22Rv1 (cell line): ENCODE measurements at regions not wholly inside any gene's neighbourhood (a gene's known extent, or its start where the extent isn't known, plus 50 kb on each side); places are given as distances from the start of the nearest gene placed in this dataset.

ENCODE experiments used
- CTCF ChIP-seq: fragments of 450-650 bp; IDR thresholded peaks from 2 replicates; pipeline ENCODE4 v1.5.1; 2017; ENCODE audit warnings: mild to moderate bottlenecking
- ZFX ChIP-seq: fragments of 450-650 bp; IDR thresholded peaks from 2 replicates; pipeline ENCODE4 v1.6.1; 2017; ENCODE audit warnings: antibody characterized with exemption, borderline replicate concordance

GRCh38 chr4:114539985-114540384 is 58.6 kb upstream of the UGT8 start:
- TF ChIP-seq CTCF (no peak), ZFX (no peak)
